A673 (cell line): ENCODE measurements at regions not wholly inside any gene's neighbourhood (a gene's known extent, or its start where the extent isn't known, plus 50 kb on each side); places are given as distances from the start of the nearest gene placed in this dataset.

ENCODE experiments used
- CTCF ChIP-seq: fragments of 300-800, 200-600 bp; sonication (generic); conservative IDR thresholded peaks from 2 replicates; pipeline ENCODE4 v1.5.1; 2017; ENCODE audit warnings: low read depth, mild to moderate bottlenecking, antibody characterized with exemption, low read length, moderate library complexity, mixed read lengths
- EZH2 ChIP-seq: fragments of 200-600 bp; sonication (generic); IDR thresholded peaks from 2 replicates; pipeline ENCODE4 v1.6.1; 2017; ENCODE audit warnings: borderline replicate concordance, low read depth, mild to moderate bottlenecking, mixed read lengths, antibody characterized with exemption, low read length; ENCODE audit not compliant: poor library complexity, severe bottlenecking

GRCh38 chr10:4058514-4059029 is 273.6 kb upstream of the KLF6 start:
- TF ChIP-seq CTCF (no peak), EZH2 (no peak)
